Tongue (tissue), 1 donor: ENCODE measurements at regions not wholly inside any gene's neighbourhood (a gene's known extent, or its start where the extent isn't known, plus 50 kb on each side); places are given as distances from the start of the nearest gene placed in this dataset.
"Not testable (repeated sequence)": the region's sequence is repeated elsewhere in the genome, so short reads cannot be mapped to it uniquely, and the experiment has no call there.

Source experiments
- DNase-seq: peaks from one replicate; pipeline ENCODE4 v3.0.0-alpha.2; 2015

GRCh38 chr7:24052572-24053260 lies 231.3 kb upstream of the NPY start:
- peak; percentile 16 for DNase-seq

GRCh38 chr7:24054236-24054635 lies 229.8 kb upstream of the NPY start:
- no peak for DNase-seq

- no peak for DNase-seq
Observed at GRCh38 chr7:24057243-24057642, 226.7 kb upstream of the NPY start.

- DNase-seq: no peak
Observed at GRCh38 chr7:24058953-24059352, 225.0 kb upstream of the NPY start.

GRCh38 chr7:24059775-24060174 lies 224.2 kb upstream of the NPY start:
- DNase-seq: no peak

- no peak for DNase-seq
Observed at GRCh38 chr7:24063721-24064120, 220.3 kb upstream of the NPY start.

- no peak for DNase-seq
Observed at GRCh38 chr7:24069751-24070150, 214.2 kb upstream of the NPY start.

GRCh38 chr7:24073651-24074420 lies 210.2 kb upstream of the NPY start:
- DNase-seq: no peak

GRCh38 chr7:24075426-24075810 lies 208.6 kb upstream of the NPY start:
- no peak for DNase-seq

GRCh38 chr7:24082826-24083225 lies 201.2 kb upstream of the NPY start:
- no peak for DNase-seq

- no peak for DNase-seq
Observed at GRCh38 chr7:24102988-24103387, 181.0 kb upstream of the NPY start.

- no peak for DNase-seq
Observed at GRCh38 chr7:24108906-24109376, 175.0 kb upstream of the NPY start.

GRCh38 chr7:24110056-24110455 lies 173.9 kb upstream of the NPY start:
- DNase-seq: no peak

GRCh38 chr7:24113506-24113905 lies 170.5 kb upstream of the NPY start:
- DNase-seq: no peak

- DNase-seq: no peak
Observed at GRCh38 chr7:24115661-24116060, 168.3 kb upstream of the NPY start.

- not testable (repeated sequence) for DNase-seq
Observed at GRCh38 chr7:24117903-24118499, 166.0 kb upstream of the NPY start.

- DNase-seq: no peak
Observed at GRCh38 chr7:24119852-24120251, 164.1 kb upstream of the NPY start.

GRCh38 chr7:24123076-24123475 lies 160.9 kb upstream of the NPY start:
- DNase-seq: no peak

- DNase-seq: no peak
Observed at GRCh38 chr7:24125765-24126164, 158.2 kb upstream of the NPY start.

GRCh38 chr7:24127930-24128329 lies 156.1 kb upstream of the NPY start:
- DNase-seq: no peak

- DNase-seq: no peak
Observed at GRCh38 chr7:24129597-24129996, 154.4 kb upstream of the NPY start.

- DNase-seq: no peak
Observed at GRCh38 chr7:24130631-24131030, 153.4 kb upstream of the NPY start.

- DNase-seq: no peak
Observed at GRCh38 chr7:24133691-24134090, 150.3 kb upstream of the NPY start.

- DNase-seq: no peak
Observed at GRCh38 chr7:24134535-24134934, 149.5 kb upstream of the NPY start.
